Renal pelvis (tissue), 1 donor: ENCODE measurements at regions not wholly inside any gene's neighbourhood (a gene's known extent, or its start where the extent isn't known, plus 50 kb on each side); places are given as distances from the start of the nearest gene placed in this dataset.

Experiments
- DNase-seq: peaks from one replicate; pipeline ENCODE4 v3.0.0-alpha.2; 2013

GRCh38 chr1:147463022-147463421, 78.3 kb upstream of the BCL9 start:
- DNase-seq, result no peak

DNA sequence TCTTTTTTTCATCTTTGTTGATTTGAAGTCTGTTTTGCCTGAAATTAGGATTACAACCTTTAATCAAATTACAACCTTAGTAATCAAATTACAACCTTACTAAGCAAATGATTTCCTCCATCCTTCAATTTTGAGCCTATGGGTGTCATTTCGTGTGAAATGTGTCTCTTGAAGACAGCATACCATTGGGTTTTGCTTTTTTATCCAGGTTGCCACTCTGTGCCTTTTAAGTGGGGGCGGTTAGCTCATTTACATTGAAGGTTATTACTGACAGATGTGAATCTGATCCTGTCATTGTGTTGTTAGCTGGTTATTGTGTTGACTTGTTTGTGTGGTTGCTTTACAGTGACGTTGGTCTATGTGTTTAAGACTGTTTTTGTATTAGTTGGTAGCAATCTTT, 74.8 kb upstream of the BCL9 start:
- no peak for DNase-seq

DNA sequence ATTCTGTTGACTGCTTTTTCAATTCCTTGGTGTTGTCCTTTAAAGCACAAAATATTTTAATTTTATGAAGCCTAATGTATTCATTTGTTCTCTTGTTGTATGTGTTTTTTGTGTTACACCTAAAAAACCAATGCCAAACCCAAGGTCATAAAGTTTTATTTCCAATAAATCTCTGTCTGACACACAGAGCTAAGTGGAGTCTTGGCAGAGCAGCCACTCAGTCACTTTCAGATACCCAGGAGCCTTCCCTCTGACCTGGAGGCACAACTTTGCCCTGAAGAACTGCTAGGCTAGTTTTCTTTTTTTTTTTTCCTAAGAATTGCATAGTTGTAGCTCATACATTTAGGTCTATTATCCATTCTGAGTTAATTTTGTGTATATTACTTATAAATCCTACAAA, 71.2 kb upstream of the BCL9 start:
- DNase-seq, result no peak

- DNase-seq, result no peak
Observed at GRCh38 chr1:147472489-147472888, 68.8 kb upstream of the BCL9 start.

- no peak for DNase-seq
Observed at GRCh38 chr1:147472966-147473732, 68.2 kb upstream of the BCL9 start.

DNA sequence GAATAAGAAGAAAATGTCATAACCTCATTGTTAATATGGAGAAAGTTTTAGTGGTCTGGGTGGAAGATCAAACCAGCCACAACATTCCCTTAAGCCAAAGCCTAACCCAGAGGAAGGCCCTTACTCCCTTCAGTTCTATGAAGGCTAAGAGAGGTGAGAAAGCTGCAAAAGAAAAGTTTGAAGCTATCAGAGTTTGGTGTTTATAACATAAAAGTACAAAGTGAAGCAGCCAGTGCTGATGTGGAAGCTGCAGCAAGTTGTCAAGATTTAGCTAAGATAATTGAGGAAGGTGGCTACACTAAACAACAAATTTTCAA, 67.6 kb upstream of the BCL9 start:
- no peak for DNase-seq

- DNase-seq, result no peak
Observed at GRCh38 chr1:147475488-147475887, 65.8 kb upstream of the BCL9 start.

DNA sequence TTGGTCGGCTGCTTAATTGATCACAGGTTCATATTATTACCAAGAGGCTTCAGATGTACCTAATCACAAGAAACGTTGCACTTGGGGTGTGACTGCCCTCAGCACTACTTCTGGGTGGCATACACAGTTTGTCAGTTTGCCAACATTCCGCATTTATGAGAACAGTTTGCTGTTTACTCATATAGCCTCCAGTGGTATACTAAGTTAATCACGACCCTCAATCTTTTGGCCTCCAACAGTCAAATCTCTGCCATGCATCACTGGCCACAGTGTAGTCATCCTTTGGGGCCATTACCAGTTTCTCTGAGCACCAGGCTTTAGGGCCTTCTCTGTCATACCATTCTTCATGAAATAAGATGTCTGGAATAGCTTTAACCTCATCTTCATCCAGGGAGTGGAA, 62.8 kb upstream of the BCL9 start:
- DNase-seq, result no peak

DNA sequence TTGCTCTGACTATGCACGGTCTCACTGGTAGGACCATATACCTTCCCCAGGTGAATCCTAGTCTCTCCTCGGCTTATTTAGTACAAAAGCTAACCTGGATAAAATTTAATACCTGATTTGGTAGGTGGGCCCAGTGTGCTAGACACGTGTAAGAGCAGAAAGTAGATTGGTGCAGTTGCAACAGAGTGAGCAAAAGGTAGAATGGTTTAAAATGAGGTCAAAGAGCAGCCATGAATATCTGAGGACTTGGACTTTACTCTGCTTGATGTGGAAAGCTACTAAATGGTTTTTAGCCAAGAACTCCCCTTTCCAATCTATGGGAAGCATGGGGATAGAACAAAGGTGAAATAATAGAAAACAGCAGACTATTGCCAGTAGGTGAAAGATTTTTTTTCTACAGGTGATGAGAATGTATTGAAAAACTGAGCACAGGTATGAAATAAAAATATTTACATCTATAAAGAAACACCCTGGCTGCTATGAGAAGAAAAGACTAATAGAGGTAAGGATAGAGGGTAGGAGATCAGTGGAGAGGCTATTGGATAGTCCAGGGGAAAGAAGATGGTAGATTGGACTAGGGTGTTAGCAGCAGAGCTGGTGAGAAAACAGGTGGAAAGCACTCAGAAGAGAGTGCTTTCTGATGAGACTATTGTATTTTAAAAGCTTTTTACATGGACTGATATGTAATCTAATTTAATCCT, 61.3 kb upstream of the BCL9 start:
- no peak for DNase-seq

DNA sequence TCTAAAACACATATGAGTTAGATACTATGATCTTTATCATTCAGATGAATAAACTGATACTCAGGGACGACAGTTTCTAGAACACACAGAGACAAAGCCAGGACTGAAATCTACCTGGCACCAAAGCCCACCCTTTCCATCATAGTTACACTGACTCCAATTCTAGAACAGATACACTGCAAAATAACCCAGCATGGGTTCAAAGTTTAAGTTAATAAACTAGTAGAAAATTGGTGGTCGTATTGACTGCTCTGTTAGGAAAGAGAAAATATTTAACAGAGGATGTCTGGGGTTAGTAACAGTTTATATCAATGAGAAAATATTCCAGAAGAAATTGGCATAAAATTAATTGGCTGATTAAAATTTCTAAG, 60.8 kb upstream of the BCL9 start:
- DNase-seq, result no peak

GRCh38 chr1:147486876-147487656, 54.2 kb upstream of the BCL9 start:
- no peak for DNase-seq

GRCh38 chr1:147491098-147491497, 50.2 kb upstream of the BCL9 start:
- DNase-seq, result no peak
